CD4-positive, alpha-beta T cell treated with Interleukin-12 subunit alpha and Interleukin-12 subunit beta, for 1 hour (primary cell): ENCODE measurements at regions not wholly inside any gene's neighbourhood (a gene's known extent, or its start where the extent isn't known, plus 50 kb on each side); places are given as distances from the start of the nearest gene placed in this dataset.

Experiments used
- DNase-seq: peaks from one replicate; pipeline ENCODE4 v3.0.0-alpha.2; 2020

DNA sequence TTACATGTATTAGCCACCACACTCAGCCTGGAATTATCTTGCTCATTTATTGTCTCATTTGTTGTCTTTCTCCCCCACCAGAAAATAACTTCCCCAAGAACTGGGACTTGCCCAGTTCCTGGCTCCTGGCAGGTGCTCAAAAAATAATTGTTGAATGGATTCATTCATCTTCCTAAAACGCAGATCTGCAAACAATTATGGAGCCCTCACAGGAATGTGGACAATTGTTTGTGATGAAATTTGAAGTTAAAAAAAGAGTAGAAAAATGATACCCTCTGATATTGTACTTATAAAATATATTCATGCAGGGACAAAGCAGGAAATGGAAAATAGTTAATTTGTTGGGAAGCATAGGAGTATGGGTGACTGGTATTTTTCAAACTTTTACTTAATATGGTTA lies 60.7 kb upstream of the MAP1LC3B2 start:
- DNase-seq = no peak

- no peak for DNase-seq
Observed at GRCh38 chr12:116502141-116502725, 56.9 kb upstream of the MAP1LC3B2 start.

- no peak for DNase-seq
Observed at GRCh38 chr12:116502989-116503496, 56.1 kb upstream of the MAP1LC3B2 start.

DNA sequence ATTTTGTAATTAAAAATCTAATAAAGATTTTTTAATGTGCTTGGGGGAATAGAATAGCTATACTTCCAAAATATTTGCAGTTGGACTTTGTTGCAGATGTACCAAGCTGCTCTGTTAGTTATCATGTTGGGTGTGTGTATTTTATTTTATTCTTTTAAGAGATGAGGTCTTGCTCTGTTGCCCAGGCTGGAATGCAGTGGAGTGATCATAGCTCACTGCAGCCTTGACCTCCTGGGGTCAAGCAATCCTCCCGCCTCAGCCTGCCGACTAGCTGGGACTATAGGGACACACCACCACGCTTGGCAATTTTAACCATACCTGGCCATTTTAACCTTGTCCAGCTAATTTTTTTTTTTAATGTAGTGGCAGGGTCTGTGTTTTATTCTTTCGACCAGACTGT lies 54.7 kb upstream of the MAP1LC3B2 start:
- DNase-seq = no peak

- no peak for DNase-seq
Observed at GRCh38 chr12:116506697-116507064, 52.5 kb upstream of the MAP1LC3B2 start.

- DNase-seq = no peak
Observed at GRCh38 chr12:116508145-116509121, 50.7 kb upstream of the MAP1LC3B2 start.
